GM18505 (cell line): ENCODE measurements at regions not wholly inside any gene's neighbourhood (a gene's known extent, or its start where the extent isn't known, plus 50 kb on each side); places are given as distances from the start of the nearest gene placed in this dataset.
"Not testable (repeated sequence)": the region's sequence is repeated elsewhere in the genome, so short reads cannot be mapped to it uniquely, and the experiment has no call there.

Source experiments
- ATAC-seq: cut with Tn5 transposase; IDR thresholded peaks from one replicate; pipeline ENCODE4 v1.9.1; 2021; ENCODE audit not compliant: unreplicated experiment
- POLR2A ChIP-seq: IDR thresholded peaks from 4 replicates; pipeline ENCODE4 v1.6.1; 2011; ENCODE audit warnings: borderline replicate concordance; ENCODE audit not compliant: insufficient read depth, insufficient read length; ENCODE audit errors: extremely low read depth

DNA sequence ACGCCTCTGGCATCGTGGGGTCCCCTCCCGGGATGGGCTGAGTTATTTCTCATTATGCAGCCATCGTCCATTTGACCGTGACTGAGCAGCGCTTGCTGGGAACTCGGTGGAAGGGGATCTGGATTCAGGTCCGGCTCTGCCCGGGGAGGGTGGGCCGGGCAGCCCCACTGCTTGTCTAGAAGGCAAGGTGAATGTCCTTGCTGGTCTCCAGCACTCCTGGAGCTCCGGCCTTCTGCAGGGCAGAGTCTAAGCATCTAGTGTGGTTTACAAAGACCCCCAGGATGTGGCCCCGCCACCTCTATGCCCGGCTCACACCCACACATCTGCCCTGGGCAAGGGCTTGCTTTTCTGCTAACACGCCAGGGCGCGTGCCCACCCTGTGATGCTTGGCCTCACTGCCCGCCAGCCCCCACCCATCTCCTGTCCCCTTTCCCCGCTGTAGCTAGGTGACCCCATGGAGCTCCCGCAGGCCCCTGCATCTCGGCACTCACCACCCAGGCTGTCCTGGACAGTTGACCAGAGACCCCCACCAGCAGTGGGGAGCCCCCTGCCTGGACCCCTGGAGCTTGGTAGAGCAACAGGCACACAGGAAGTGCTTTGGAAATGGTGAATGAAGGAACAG lies 151.0 kb upstream of the CHST15 start:
- TF ChIP-seq POLR2A = no peak
- no peak for ATAC-seq

DNA sequence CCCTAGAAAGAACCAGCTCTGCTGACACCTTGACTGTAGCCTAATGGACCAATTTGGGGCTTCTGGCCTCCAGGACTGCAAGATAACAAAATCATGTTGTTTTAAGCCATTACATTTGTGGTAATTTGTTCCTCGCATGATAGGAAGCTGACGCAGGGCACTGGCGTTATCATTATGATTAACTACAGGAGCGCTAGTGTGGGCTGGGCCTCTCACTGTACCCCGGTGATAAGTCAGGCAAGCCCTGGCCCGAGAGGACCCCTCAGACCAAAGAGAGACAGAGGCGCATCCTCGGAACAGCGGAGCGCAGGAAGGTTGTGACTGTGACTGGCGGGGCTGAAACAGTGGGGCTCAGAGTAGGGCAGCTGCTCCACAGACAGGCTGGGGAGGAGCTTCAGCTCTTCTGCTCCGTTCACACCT lies 150.3 kb upstream of the CHST15 start:
- no peak for TF ChIP-seq POLR2A
- no peak for ATAC-seq

DNA sequence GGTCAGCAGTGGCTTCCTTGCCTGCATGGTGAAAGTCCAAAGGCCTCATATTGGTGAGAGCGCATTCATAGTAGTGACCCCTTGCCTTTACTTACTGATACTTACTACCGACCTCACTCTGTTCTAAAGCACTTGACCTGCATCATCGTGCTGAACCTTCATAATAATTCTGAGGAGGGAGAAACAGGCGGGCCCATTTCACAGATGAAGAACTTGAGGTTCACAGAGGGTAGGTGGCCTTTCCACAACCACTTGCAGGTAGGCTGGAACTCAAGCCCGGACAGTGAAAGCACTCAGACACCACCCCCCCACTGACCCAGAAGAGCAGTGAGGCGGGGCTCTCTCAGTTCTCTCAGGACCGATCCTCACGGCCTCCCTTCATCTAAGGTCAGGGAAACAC lies 149.4 kb upstream of the CHST15 start:
- ATAC-seq = no peak
- TF ChIP-seq POLR2A = no peak

DNA sequence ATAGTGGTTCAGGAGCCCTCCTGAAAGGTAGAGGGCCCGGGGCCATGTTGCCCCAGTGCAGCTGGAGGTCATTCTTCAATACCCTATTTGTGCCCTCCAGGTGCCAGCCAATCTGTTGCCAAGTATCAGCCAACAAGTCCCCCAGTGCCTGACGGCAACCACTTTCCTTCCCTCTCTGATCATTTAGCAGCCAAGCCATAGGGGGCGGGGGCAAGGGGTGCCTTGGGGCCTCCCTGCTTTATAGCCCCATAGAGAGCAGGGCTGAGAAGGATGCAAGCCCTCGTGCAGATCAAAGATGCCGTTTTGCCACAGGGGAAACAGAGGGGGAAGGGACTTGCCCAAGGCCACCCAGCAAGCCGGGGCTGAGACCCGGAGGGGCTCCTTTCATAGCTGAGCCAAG lies 149.0 kb upstream of the CHST15 start:
- TF ChIP-seq POLR2A = no peak
- no peak for ATAC-seq

DNA sequence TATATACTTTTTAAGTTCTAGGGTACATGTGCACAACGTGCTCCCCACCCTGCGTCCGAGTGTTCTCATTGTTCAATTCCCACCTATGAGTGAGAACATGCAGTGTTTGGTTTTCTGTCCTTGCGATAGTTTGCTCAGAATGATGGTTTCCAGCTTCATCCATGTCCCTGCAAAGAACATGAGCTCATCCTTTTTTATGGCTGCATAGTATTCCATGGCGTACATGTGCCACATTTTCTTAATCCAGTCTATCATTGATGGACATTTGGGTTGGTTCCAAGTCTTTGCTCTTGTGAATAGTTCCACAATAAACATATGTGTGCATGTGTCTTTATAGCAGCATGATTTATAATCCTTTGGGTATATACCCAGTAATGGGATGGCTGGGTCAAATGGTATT lies 148.1 kb upstream of the CHST15 start:
- ATAC-seq = not testable (repeated sequence)

DNA sequence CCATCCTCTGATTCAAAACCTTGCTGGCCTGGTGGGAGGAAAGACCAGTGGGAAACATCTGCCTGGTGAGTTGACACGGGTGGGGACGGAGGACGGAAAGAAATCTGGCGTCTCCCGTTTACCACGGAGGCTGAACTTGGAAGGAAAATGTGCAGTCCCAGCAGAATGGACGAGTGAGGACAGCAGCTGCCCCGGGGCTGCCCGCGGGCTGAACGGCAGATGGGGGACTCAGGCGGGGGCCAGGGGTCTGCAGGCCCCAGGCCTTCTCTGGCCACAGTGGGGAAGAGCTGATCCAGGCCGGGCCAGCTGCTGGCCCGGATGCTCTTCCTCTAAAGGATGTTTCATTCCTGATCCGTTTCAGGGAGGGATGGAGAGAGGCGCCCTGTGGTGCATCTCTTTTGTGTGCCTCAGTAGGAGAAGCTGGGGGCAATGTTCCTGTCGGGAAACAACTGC lies 147.5 kb upstream of the CHST15 start:
- no peak for ATAC-seq
- TF ChIP-seq POLR2A = no peak

DNA sequence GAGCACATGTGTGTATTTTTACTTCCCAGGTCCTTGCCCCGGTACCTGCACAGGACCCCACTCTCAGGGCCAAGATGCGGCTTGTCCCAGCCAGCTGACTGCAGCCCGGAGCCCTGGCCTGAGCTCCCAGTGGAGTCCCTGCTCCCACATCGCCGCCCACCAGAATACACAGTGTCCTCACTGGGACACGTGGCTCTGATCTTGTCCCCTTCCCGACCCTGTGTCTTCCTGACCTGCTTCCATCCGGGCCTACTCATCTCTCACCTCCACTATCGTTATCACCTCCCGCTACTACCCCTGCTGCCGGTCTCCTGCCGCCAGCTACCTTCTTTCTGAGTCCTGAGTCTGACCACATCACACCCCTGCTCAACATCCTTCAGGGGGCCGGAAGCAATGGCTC lies 146.3 kb upstream of the CHST15 start:
- no peak for TF ChIP-seq POLR2A
- ATAC-seq = no peak

DNA sequence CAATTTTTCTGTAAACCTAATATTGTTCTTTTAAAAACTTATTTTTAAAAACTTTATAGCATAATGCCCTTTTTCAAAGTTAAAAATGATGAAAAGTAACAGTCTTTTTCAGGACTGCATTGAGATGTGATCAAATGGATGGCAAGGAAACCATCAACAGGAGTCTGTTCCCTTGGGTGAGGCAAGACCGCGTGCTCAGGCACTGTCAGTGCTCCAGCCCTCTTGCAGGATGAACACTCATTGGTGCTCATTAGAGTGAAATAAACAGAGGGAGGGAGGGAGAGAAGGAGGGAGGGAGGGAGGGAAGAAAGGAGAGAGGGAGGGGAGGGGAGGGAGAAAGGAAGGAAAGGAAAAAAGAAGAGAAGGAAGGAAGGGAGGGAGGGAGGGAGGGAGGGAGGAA lies 145.7 kb upstream of the CHST15 start:
- ATAC-seq = no peak

DNA sequence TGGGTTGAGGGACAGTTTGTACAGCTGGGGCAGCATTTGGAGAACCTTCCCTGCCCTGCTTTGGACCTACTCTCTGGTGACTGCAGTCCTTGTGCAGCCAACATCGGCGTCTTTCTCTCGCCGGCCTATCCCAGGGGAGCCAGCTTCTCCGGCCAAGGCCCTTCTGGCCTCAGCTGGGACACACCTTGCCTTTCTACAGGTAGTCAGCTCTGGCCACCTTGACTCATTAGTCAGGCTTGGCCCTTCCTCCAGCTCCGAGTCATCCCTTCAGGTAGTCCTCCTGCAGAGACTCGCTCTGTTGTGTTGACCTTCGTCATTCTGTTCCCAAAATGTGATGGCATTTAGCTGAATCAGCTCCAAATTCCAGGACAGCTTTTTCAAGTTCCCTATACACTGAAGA lies 145.0 kb upstream of the CHST15 start:
- no peak for ATAC-seq
- no peak for TF ChIP-seq POLR2A

More for the DNA sequence above, 145.7 kb upstream of the CHST15 start:
- no peak for TF ChIP-seq POLR2A

DNA sequence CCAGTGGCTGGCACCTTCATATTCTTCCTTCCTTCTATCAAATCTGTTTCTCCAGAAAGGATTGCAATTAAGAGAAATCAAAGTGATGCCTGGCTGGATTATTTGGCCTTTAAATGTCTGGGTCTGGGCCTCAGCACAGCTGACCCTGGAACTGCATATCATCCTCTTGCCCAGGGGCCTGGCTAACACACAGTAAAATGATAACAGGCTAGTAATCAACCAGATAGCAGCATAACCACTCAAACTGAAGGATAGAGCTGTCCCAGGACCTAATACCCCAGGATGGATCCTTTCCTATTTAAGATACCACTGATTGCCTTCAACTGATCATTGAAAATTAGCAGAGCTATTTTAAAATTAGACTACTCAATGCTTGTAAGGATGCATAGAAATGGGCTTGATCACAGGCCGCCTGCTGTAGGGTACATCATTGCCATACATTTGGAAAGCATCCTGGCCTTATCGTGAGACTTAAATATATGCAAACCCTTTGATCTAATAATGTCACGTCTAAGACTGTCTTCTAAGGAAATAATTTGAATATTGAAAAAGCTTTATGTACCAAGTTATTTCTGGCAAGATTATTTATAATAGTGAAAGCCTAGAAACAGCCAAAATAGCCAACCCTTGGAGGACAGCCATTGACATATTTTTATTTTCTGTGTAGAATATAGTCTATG lies 144.0 kb upstream of the CHST15 start:
- no peak for TF ChIP-seq POLR2A
- no peak for ATAC-seq

DNA sequence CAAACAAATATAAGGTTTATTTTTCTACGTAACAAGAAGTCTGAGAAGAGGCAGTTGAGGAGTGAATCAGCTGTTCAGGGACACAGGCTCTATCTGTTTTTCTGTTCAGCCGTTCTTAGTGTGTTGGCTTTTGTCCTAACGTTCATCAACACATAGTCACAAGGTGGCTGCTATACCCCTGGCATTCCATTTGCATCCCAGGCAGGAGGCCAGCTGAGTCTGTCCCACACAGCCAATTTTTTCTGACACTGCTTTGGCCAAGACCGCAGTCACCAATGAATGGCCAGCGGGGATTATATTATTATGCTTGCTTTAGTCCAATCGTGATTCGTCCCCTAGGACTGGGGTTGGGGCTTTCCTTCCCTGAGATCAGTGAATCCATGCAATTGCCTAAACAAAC lies 143.4 kb upstream of the CHST15 start:
- no peak for TF ChIP-seq POLR2A
- no peak for ATAC-seq

DNA sequence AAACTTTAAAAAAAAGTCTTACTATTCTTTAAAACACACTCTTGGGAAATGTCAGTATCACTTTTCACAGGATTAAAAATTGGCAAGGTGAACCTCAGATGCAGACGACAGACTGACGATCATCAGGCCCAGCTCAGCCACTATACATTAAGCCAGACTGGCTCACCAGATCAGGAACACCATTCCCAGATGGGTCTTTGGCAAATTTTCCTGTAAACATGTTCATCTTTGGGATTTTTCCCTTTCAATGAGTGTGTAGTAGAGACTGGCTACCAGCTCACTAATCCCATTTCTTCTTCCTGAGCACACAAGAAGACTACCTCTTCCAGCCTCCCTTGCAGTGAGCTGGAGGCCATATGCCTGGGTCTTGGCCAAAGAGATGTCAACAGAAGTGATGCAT lies 142.7 kb upstream of the CHST15 start:
- TF ChIP-seq POLR2A = no peak

DNA sequence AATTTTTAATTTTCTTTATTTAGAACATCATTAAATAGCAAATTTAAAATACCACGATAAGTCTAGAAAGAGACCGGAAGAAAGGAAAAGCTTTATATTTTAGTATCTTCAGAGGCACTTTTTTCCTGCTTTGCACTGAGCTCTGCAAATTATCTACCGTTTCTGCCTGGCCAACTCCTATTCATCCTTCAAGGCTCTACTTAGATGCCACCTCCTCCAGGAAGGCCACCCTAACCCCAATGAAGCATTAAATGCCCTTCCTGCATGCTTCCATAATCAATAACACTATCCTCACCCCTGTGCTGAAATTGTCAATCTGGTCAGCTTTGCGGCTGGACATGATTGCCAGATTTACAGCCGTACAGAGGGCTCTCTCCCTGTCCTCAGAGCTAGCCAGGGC lies 141.8 kb upstream of the CHST15 start:
- ATAC-seq = no peak
- TF ChIP-seq POLR2A = no peak

More for the DNA sequence above, 142.7 kb upstream of the CHST15 start:
- ATAC-seq = no peak

DNA sequence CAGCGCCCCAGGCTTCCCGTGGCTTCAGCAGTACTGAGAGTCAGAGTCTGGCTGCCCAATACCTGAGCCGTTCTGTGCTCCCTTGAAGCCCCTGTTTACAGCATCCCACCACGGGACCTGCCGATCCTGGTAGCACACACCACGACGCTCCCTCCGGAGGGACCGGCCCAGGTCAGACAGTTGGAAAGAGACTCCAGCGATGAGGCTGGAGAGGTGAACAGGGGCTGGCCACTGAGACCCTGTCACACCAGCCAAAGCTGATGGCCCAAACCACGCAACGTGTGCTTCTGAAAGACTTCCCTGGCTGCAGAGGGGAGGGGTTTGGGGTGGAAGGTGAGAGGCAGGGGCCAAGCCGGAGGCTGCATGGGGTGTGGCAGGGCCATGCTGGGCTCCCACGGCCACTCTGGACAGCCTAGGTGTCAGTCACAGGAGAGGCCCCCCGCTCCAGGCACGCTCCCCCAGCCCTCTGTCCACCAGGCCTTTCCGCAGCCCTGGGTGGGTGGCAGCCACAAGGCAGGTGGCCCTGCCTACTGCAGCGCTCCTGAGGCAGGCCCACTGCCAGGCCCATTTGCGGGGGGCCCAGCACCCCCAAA lies 140.2 kb upstream of the CHST15 start:
- ATAC-seq = no peak

More for the DNA sequence above, 140.2 kb upstream of the CHST15 start:
- no peak for TF ChIP-seq POLR2A
